HepG2 (cell line): ENCODE measurements at regions not wholly inside any gene's neighbourhood (a gene's known extent, or its start where the extent isn't known, plus 50 kb on each side); places are given as distances from the start of the nearest gene placed in this dataset.

ENCODE experiments used
- FOXA1 ChIP-seq, 2 experiments: fragments of 450-650 bp in 1 of 2; sonication (generic) in 1 of 2; formaldehyde crosslinking in 1 of 2; IDR thresholded peaks; 2 replicates each; pipeline versions ENCODE4 v1.4.0 to v1.6.1; 2016 to 2020; ENCODE audit warnings: missing genetic modification reagents in 1 of 2
- KLF9 ChIP-seq: IDR thresholded peaks from 2 replicates; pipeline ENCODE4 v1.6.1; 2016; ENCODE audit warnings: low read depth
- NONO ChIP-seq, 2 experiments: fragments of 450-650 bp in 1 of 2; sonication (generic) in 1 of 2; formaldehyde crosslinking in 1 of 2; IDR thresholded peaks in 1 of 2; conservative IDR thresholded peaks in 1 of 2; 2 replicates each; pipeline versions ENCODE4 v1.6.1 to v1.8.0; 2017 to 2022; ENCODE audit warnings: mild to moderate bottlenecking in 1 of 2, missing genetic modification reagents in 1 of 2, moderate library complexity in 1 of 2
- RORA ChIP-seq: sonication (generic); formaldehyde crosslinking; IDR thresholded peaks from 2 replicates; pipeline ENCODE4 v1.5.0; 2020; ENCODE audit warnings: mild to moderate bottlenecking, missing genetic modification reagents, moderate library complexity
- TMF1 ChIP-seq: sonication (generic); formaldehyde crosslinking; IDR thresholded peaks from 2 replicates; pipeline ENCODE4 v1.8.1; 2022; ENCODE audit warnings: low read depth, missing genetic modification reagents
- ZBTB40 ChIP-seq, 2 experiments: fragments of 450-650 bp in 1 of 2; sonication (generic) in 1 of 2; formaldehyde crosslinking in 1 of 2; IDR thresholded peaks; 2 replicates each; pipeline versions ENCODE4 v1.6.1 to v1.8.0; 2016 to 2022; ENCODE audit warnings: antibody characterized with exemption in 1 of 2, mild to moderate bottlenecking in 1 of 2, missing genetic modification reagents in 1 of 2
- ZNF503 ChIP-seq: sonication (generic); formaldehyde crosslinking; IDR thresholded peaks from 2 replicates; pipeline ENCODE4 v1.4.0; 2020; ENCODE audit warnings: missing genetic modification reagents
- ZNF777 ChIP-seq: sonication (generic); formaldehyde crosslinking; IDR thresholded peaks from 2 replicates; pipeline ENCODE4 v1.4.0; 2020; ENCODE audit warnings: missing genetic modification reagents
- ZNF878 ChIP-seq: sonication (generic); formaldehyde crosslinking; IDR thresholded peaks from 2 replicates; pipeline ENCODE4 v1.8.1; 2023; ENCODE audit warnings: mild to moderate bottlenecking, missing genetic modification reagents, moderate library complexity
- TF ChIP-seq, protein P1 (sequence below), 2 experiments: IDR thresholded peaks; 2 replicates each; pipeline ENCODE4 v1.6.1; 2011 to 2012; ENCODE audit warnings: low read length in 2 of 2, borderline replicate concordance in 1 of 2, low read depth in 1 of 2, mild to moderate bottlenecking in 1 of 2, moderate library complexity in 1 of 2
- TF ChIP-seq, protein P2 (sequence below): sonication (generic); formaldehyde crosslinking; IDR thresholded peaks from 2 replicates; pipeline ENCODE4 v1.9.0; 2021; ENCODE audit warnings: missing genetic modification reagents, mild to moderate bottlenecking, borderline replicate concordance

GRCh38 chr9:129495620-129496472 is 125.1 kb downstream of the C9orf50 start (continued):
- TF ChIP-seq ZNF503 (CRISPR knock-in tag) (peak; percentile 13; the same call in 1 of the 2 replicates), FOXA1 (IDR thresholded peaks at IDR 0.05) (no peak), FOXA1 (CRISPR knock-in tag; IDR thresholded peaks at IDR 0.05) (peak; percentile 79), RORA (CRISPR knock-in tag) (no peak), KLF9 (no peak), ZNF878 (CRISPR knock-in tag) (no peak), TMF1 (CRISPR knock-in tag) (0 out of 2 replicates have a peak, but pooled peaks have one; percentile 1), ZBTB40 (IDR thresholded peaks at IDR 0.05) (no peak), ZBTB40 (CRISPR knock-in tag; IDR thresholded peaks at IDR 0.05) (no peak), ZNF777 (CRISPR knock-in tag) (peak; percentile 35; the same call in 1 of the 2 replicates), NONO (IDR thresholded peaks at IDR 0.05) (no peak), NONO (CRISPR knock-in tag; conservative IDR thresholded peaks at IDR 0.05) (peak; percentile 56; the same call in 1 of the 2 replicates)
- TF ChIP-seq, protein P1, sequence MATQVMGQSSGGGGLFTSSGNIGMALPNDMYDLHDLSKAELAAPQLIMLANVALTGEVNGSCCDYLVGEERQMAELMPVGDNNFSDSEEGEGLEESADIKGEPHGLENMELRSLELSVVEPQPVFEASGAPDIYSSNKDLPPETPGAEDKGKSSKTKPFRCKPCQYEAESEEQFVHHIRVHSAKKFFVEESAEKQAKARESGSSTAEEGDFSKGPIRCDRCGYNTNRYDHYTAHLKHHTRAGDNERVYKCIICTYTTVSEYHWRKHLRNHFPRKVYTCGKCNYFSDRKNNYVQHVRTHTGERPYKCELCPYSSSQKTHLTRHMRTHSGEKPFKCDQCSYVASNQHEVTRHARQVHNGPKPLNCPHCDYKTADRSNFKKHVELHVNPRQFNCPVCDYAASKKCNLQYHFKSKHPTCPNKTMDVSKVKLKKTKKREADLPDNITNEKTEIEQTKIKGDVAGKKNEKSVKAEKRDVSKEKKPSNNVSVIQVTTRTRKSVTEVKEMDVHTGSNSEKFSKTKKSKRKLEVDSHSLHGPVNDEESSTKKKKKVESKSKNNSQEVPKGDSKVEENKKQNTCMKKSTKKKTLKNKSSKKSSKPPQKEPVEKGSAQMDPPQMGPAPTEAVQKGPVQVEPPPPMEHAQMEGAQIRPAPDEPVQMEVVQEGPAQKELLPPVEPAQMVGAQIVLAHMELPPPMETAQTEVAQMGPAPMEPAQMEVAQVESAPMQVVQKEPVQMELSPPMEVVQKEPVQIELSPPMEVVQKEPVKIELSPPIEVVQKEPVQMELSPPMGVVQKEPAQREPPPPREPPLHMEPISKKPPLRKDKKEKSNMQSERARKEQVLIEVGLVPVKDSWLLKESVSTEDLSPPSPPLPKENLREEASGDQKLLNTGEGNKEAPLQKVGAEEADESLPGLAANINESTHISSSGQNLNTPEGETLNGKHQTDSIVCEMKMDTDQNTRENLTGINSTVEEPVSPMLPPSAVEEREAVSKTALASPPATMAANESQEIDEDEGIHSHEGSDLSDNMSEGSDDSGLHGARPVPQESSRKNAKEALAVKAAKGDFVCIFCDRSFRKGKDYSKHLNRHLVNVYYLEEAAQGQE (IDR thresholded peaks at IDR 0.05; ENCODE audit: borderline replicate concordance in 1 of 2, low read depth in 1 of 2, low read length in 2 of 2) = no peak
- TF ChIP-seq, protein P2, sequence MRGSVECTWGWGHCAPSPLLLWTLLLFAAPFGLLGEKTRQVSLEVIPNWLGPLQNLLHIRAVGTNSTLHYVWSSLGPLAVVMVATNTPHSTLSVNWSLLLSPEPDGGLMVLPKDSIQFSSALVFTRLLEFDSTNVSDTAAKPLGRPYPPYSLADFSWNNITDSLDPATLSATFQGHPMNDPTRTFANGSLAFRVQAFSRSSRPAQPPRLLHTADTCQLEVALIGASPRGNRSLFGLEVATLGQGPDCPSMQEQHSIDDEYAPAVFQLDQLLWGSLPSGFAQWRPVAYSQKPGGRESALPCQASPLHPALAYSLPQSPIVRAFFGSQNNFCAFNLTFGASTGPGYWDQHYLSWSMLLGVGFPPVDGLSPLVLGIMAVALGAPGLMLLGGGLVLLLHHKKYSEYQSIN (CRISPR knock-in tag) = no peak
